Upper lobe of right lung (tissue), 1 donor: ENCODE measurements at regions not wholly inside any gene's neighbourhood (a gene's known extent, or its start where the extent isn't known, plus 50 kb on each side); places are given as distances from the start of the nearest gene placed in this dataset.
A peak's percentile ranks its signal among the peaks of the same experiment; 100 is the strongest.

Experiments used
- ATAC-seq: fragments of 200-7000 bp; cut with Tn5 transposase; one replicate; pipeline ENCODE4 v1.9.1; 2020; ENCODE audit warnings: mild to moderate bottlenecking, moderate library complexity
- DNase-seq: peaks from one replicate; pipeline ENCODE4 v3.0.0-alpha.2; 2020
- H3K27ac ChIP-seq: fragments of 200-600 bp; one replicate; pipeline ENCODE4 v1.8.0; 2022
- H3K27me3 ChIP-seq: fragments of 200-600 bp; one replicate; pipeline ENCODE4 v1.8.0; 2022; ENCODE audit warnings: mild to moderate bottlenecking
- H3K36me3 ChIP-seq: fragments of 200-600 bp; one replicate; pipeline ENCODE4 v1.8.0; 2022
- H3K4me1 ChIP-seq: fragments of 200-600 bp; one replicate; pipeline ENCODE4 v1.8.0; 2022
- H3K4me3 ChIP-seq: fragments of 200-600 bp; one replicate; pipeline ENCODE4 v1.8.0; 2022; ENCODE audit warnings: mild to moderate bottlenecking
- H3K9me3 ChIP-seq: fragments of 200-600 bp; one replicate; pipeline ENCODE4 v1.8.0; 2022
- intact Hi-C: fragments of 100-400 bp; cut with DNase I; formaldehyde crosslinking; loops from one replicate; pipeline ENCODE4 v1.11.0; 2022
- TF ChIP-seq, protein P1 (sequence below): fragments of 200-600 bp; IDR thresholded peaks from one replicate; pipeline ENCODE4 v1.8.0; 2022; ENCODE audit warnings: antibody characterized with exemption
- donor health status: DM: no; HTN: yes; CAD: no; lungs with severe emphysema.

DNA sequence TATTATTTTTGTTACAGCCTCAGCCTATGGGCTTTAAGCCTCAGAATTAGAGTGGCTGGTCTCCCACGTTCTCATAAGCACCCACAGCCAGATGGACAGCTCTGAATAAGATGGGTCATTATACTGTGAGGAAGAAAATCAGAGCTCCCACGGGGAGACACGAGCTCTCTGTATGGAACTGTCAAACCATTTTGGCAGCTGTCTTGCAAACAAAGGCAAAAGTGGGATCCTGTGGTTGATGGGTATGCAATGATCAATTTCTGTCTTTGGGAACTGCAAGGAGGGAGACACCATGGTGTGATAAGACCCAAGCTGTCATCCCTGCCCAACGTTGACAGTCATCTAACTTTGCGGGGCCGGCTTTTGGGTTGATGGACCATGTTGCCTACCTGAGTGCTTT lies 614.3 kb downstream of the TYW1 start:
- intact Hi-C loops, result no loop called here
- Histone ChIP-seq H3K27ac (no peak overlapping the region), H3K36me3 (no peaks in the 10 kb centered on the region), H3K4me1 (no peaks in the 10 kb centered on the region), H3K4me3 (no peak overlapping the region), H3K27me3 (no peaks in the 10 kb centered on the region), H3K9me3 (no peaks in the 10 kb centered on the region)
- ATAC-seq (no peak), DNase-seq (no peak)
- TF ChIP-seq, protein P1, sequence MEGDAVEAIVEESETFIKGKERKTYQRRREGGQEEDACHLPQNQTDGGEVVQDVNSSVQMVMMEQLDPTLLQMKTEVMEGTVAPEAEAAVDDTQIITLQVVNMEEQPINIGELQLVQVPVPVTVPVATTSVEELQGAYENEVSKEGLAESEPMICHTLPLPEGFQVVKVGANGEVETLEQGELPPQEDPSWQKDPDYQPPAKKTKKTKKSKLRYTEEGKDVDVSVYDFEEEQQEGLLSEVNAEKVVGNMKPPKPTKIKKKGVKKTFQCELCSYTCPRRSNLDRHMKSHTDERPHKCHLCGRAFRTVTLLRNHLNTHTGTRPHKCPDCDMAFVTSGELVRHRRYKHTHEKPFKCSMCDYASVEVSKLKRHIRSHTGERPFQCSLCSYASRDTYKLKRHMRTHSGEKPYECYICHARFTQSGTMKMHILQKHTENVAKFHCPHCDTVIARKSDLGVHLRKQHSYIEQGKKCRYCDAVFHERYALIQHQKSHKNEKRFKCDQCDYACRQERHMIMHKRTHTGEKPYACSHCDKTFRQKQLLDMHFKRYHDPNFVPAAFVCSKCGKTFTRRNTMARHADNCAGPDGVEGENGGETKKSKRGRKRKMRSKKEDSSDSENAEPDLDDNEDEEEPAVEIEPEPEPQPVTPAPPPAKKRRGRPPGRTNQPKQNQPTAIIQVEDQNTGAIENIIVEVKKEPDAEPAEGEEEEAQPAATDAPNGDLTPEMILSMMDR, result no peak

DNA sequence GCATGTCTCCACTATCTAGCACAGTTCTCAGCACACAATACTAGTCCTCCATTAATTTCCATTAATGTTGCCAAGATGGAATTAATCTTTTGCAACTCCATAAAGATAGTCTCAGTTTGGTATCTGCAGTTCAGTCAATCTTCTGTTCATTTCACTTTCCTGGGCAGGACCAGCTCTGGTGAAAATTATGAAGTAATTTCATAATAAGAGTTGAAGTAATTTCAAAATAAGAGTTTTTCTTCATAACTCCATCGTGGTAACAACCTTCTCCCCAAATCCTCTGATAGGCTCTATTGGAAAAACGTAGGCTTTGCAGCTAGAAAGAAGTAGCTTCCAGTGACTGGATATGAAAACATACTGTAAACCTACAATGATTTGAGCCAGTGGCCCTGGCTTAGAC lies 618.2 kb downstream of the TYW1 start:
- no peak overlapping the region for H3K27ac ChIP-seq
- no peak for ATAC-seq
- no peaks in the 10 kb centered on the region for H3K4me1 ChIP-seq
- no peaks in the 10 kb centered on the region for H3K27me3 ChIP-seq
- H3K4me3 ChIP-seq, result no peak overlapping the region
- TF ChIP-seq, protein P1, result no peak
- no peaks in the 10 kb centered on the region for H3K36me3 ChIP-seq
- no peaks in the 10 kb centered on the region for H3K9me3 ChIP-seq
- DNase-seq, result no peak
- intact Hi-C loops, result no loop called here

DNA sequence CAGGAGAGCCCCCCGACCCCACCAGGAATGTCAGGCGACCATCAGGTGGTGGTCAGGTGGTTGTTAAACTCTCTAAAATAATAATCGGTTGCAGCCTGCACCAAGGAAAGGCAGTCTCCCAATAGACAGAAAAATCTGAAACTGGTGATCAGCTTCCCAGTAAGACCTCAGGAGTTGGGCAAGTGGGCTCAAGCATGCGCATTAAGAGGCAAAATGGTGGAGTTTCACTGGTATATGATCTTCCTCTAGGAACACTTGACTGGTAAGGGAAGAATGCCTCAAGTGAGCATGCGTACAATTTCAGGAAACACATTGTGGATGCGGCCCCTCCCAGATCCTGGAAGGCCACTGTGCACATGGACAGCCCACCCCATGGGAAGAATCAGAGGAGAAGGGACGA lies 619.9 kb downstream of the TYW1 start:
- Histone ChIP-seq H3K9me3 (no peaks in the 10 kb centered on the region), H3K4me1 (no peaks in the 10 kb centered on the region), H3K27ac (no peak overlapping the region), H3K27me3 (no peaks in the 10 kb centered on the region), H3K4me3 (no peak overlapping the region), H3K36me3 (no peaks in the 10 kb centered on the region)
- DNase-seq (no peak), ATAC-seq (no peak)
- intact Hi-C loops, result no loop called here
- TF ChIP-seq, protein P1, result no peak

DNA sequence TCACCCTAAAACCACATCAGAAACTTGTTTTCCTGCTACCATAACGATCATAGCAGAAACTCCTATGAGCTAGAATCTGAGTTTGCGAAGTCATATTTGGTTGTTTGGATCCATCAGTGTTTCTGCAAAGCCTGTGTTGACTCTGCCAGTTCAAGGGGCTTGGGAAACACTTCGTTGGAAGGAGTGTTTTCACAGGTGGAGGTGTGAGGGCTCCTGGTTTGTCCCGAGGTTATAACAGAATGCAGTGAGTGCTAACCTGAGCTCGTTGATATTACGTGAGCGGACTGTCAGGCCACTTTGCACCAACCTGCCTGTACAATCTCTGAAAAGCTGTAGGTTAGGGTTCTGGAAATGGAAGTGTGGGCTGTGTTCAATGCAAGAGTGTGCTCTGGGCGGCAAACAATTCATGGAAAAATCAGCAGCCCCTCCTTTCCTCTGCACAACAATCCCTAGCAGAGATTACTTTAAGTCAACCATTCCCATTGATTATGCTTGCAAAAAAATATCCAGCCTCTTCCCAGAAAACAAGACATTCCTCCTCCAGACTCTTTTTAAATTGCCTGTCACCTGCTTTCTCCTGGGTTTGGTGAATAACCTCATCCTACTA lies 622.0 kb downstream of the TYW1 start:
- intact Hi-C loops, result no loop called here
- Histone ChIP-seq H3K36me3 (no peaks in the 10 kb centered on the region), H3K9me3 (no peaks in the 10 kb centered on the region), H3K4me1 (no peaks in the 10 kb centered on the region), H3K27me3 (no peaks in the 10 kb centered on the region), H3K4me3 (no peak overlapping the region), H3K27ac (no peak overlapping the region)
- ATAC-seq (peak; percentile 43), DNase-seq (no peak)
- TF ChIP-seq, protein P1, result no peak

DNA sequence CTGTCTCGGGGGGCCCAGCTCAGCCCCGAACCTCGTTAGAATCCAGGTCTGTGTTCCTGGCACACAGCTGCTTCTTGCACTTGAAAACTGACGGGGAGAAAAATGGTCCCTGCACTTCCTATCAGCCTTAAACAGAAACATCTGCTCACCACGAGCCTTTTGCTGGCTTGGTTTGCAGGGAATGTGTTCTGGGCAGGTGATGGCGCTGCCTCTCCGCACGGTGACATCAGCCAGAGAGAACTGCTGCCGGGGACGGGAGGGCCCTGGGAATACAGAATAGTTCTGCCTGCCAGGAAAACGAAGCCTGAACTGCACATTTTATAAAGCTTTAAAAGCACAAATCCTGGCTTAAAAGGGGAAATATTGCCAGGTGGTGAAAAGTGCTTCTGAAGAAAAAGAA lies 622.5 kb downstream of the TYW1 start:
- intact Hi-C loops, result no loop called here
- Histone ChIP-seq H3K27me3 (no peaks in the 10 kb centered on the region), H3K4me3 (no peak overlapping the region), H3K27ac (no peak overlapping the region), H3K4me1 (no peaks in the 10 kb centered on the region), H3K9me3 (no peaks in the 10 kb centered on the region), H3K36me3 (no peaks in the 10 kb centered on the region)
- no peak for DNase-seq
- ATAC-seq, result no peak
- TF ChIP-seq, protein P1, result no peak
